ENCODE measurements at regions not wholly inside any gene's neighbourhood (a gene's known extent, or its start where the extent isn't known, plus 50 kb on each side); places are given as distances from the start of the nearest gene placed in this dataset.

GRCh38 chr2:65730186-65730585 lies 297.8 kb upstream of the SPRED2 start:
- DNase-seq = no peak
- H3K27me3 ChIP-seq (replicated peaks) = no peaks in the 10 kb centered on the region
- TF ChIP-seq, protein P1, sequence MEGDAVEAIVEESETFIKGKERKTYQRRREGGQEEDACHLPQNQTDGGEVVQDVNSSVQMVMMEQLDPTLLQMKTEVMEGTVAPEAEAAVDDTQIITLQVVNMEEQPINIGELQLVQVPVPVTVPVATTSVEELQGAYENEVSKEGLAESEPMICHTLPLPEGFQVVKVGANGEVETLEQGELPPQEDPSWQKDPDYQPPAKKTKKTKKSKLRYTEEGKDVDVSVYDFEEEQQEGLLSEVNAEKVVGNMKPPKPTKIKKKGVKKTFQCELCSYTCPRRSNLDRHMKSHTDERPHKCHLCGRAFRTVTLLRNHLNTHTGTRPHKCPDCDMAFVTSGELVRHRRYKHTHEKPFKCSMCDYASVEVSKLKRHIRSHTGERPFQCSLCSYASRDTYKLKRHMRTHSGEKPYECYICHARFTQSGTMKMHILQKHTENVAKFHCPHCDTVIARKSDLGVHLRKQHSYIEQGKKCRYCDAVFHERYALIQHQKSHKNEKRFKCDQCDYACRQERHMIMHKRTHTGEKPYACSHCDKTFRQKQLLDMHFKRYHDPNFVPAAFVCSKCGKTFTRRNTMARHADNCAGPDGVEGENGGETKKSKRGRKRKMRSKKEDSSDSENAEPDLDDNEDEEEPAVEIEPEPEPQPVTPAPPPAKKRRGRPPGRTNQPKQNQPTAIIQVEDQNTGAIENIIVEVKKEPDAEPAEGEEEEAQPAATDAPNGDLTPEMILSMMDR (IDR thresholded peaks at IDR 0.05; ENCODE audit: low read depth, low read length, missing control alignments) = no peak
- H3K27ac ChIP-seq = no peak overlapping the region
- no peaks in the 10 kb centered on the region for H3K36me3 ChIP-seq (replicated peaks)
- no peak overlapping the region for H3K4me3 ChIP-seq (ENCODE audit: low read depth, low read length)
- in situ Hi-C loops (cut with HindIII; ENCODE audit: low pct_ligation_motif_present, low sequenced_read_pairs) = no loop called here

DNA sequence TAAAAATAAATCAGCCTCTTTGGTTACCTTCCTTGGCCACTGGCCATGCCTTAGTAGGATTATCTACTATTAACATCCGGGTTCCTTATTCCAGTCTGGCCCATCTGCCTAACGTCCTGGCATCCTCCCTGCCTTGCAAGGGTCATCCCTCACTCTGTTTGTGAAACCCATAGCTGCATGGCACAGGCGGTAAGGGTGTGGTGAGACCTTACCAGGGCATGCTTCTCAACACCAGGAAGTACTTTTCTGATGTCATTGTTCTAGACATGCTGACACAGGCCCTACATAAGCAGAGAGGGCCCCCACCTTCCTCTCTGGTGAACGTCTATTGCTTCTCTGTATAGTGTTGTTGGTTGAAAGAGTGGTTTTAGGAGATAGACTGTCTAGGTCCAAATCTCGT lies 296.8 kb upstream of the SPRED2 start:
- H3K4me3 ChIP-seq (ENCODE audit: low read depth, low read length) = no peak overlapping the region
- in situ Hi-C loops (cut with HindIII; ENCODE audit: low pct_ligation_motif_present, low sequenced_read_pairs) = no loop called here
- no peaks in the 10 kb centered on the region for H3K36me3 ChIP-seq (replicated peaks)
- TF ChIP-seq, protein P1 (IDR thresholded peaks at IDR 0.05; ENCODE audit: low read depth, low read length, missing control alignments) = no peak
- no peaks in the 10 kb centered on the region for H3K27me3 ChIP-seq (replicated peaks)
- H3K27ac ChIP-seq = no peak overlapping the region
- DNase-seq = no peak

GRCh38 chr2:65728477-65729180 lies 296.2 kb upstream of the SPRED2 start:
- TF ChIP-seq, protein P1 (IDR thresholded peaks at IDR 0.05; ENCODE audit: low read depth, low read length, missing control alignments) = no peak
- Histone ChIP-seq H3K4me3 (ENCODE audit: low read depth, low read length) (no peak overlapping the region), H3K27me3 (replicated peaks) (no peaks in the 10 kb centered on the region), H3K36me3 (replicated peaks) (no peaks in the 10 kb centered on the region), H3K27ac (no peak overlapping the region)
- no peak for DNase-seq
- in situ Hi-C loops (cut with HindIII; ENCODE audit: low pct_ligation_motif_present, low sequenced_read_pairs) = no loop called here

- Histone ChIP-seq H3K4me3 (ENCODE audit: low read depth, low read length) (no peak overlapping the region), H3K36me3 (replicated peaks) (no peaks in the 10 kb centered on the region), H3K27ac (no peak overlapping the region), H3K27me3 (replicated peaks) (peaks cover 2% of the 10 kb centered on the region)
- in situ Hi-C loops (cut with HindIII; ENCODE audit: low pct_ligation_motif_present, low sequenced_read_pairs) = no loop called here
- TF ChIP-seq, protein P1 (IDR thresholded peaks at IDR 0.05; ENCODE audit: low read depth, low read length, missing control alignments) = no peak
- DNase-seq = no peak
Observed at GRCh38 chr2:65727816-65728215, 295.4 kb upstream of the SPRED2 start.

GRCh38 chr2:65727381-65727780 lies 295.0 kb upstream of the SPRED2 start:
- no peaks in the 10 kb centered on the region for H3K36me3 ChIP-seq (replicated peaks)
- in situ Hi-C loops (cut with HindIII; ENCODE audit: low pct_ligation_motif_present, low sequenced_read_pairs) = no loop called here
- peaks cover 3% of the 10 kb centered on the region for H3K27me3 ChIP-seq (replicated peaks)
- no peak for DNase-seq
- TF ChIP-seq, protein P1 (IDR thresholded peaks at IDR 0.05; ENCODE audit: low read depth, low read length, missing control alignments) = no peak
- H3K27ac ChIP-seq = no peak overlapping the region
- H3K4me3 ChIP-seq (ENCODE audit: low read depth, low read length) = no peak overlapping the region

GRCh38 chr2:65724752-65725151 lies 292.4 kb upstream of the SPRED2 start:
- Histone ChIP-seq H3K36me3 (replicated peaks) (no peaks in the 10 kb centered on the region), H3K4me3 (ENCODE audit: low read depth, low read length) (no peak overlapping the region), H3K27ac (no peak overlapping the region), H3K27me3 (replicated peaks) (peaks cover 3% of the 10 kb centered on the region)
- TF ChIP-seq, protein P1 (IDR thresholded peaks at IDR 0.05; ENCODE audit: low read depth, low read length, missing control alignments) = no peak
- in situ Hi-C loops (cut with HindIII; ENCODE audit: low pct_ligation_motif_present, low sequenced_read_pairs) = no loop called here
- no peak for DNase-seq
